H1 (cell line): ENCODE measurements at regions not wholly inside any gene's neighbourhood (a gene's known extent, or its start where the extent isn't known, plus 50 kb on each side); places are given as distances from the start of the nearest gene placed in this dataset.

Experiments
- CTCF ChIA-PET: fragments of 300-600 bp; sonication (Branson Sonifier 250); formaldehyde crosslinking; loops from one replicate; lab custom pipeline; 2021; ENCODE audit not compliant: partially characterized antibody; lab: Charles Lee
- POLR2A ChIA-PET: fragments of 300-600 bp; sonication (Branson Sonifier 250); formaldehyde crosslinking; loops from one replicate; lab custom pipeline; 2021; ENCODE audit warnings: inconsistent platforms; ENCODE audit not compliant: partially characterized antibody; lab: Charles Lee
- DNase-seq, 2 experiments: peaks; one replicate each; pipeline versions ENCODE4 v3.0.0 to v3.0.0-alpha.2; 2010 to 2022; ENCODE audit warnings: low spot score in 2 of 2, low read depth in 1 of 2, mixed read lengths in 1 of 2
- FAIRE-seq: peaks from 2 replicates; lab custom pipeline; 2011; peaks lifted over from hg19 to GRCh38; lab: Jason Lieb, UNC
- H2AFZ ChIP-seq: 2 replicates; pipeline ENCODE4 v1.8.1; 2012; ENCODE audit warnings: low read length, inconsistent platforms
- H2AK5ac ChIP-seq: 2 replicates; pipeline ENCODE4 v1.6.1; 2013; ENCODE audit warnings: low read depth, low read length
- H2BK120ac ChIP-seq: replicated peaks from 2 replicates; pipeline ENCODE3; 2013; ENCODE audit warnings: low read depth, low read length, inconsistent platforms
- H2BK12ac ChIP-seq: 2 replicates; pipeline ENCODE4 v1.6.1; 2013; ENCODE audit warnings: low read depth, low read length
- H2BK15ac ChIP-seq: 2 replicates; pipeline ENCODE4 v1.6.1; 2013; ENCODE audit warnings: low read length
- H2BK20ac ChIP-seq: 2 replicates; pipeline ENCODE4 v1.6.1; 2013; ENCODE audit warnings: low read length
- H2BK5ac ChIP-seq: 2 replicates; pipeline ENCODE4 v1.6.1; 2013; ENCODE audit warnings: low read depth, low read length
- H3K14ac ChIP-seq: 2 replicates; pipeline ENCODE4 v1.6.1; 2013; ENCODE audit warnings: inconsistent platforms; ENCODE audit not compliant: insufficient read length
- H3K18ac ChIP-seq: 2 replicates; pipeline ENCODE4 v1.6.1; 2013; ENCODE audit warnings: low read length; ENCODE audit errors: extremely low read depth
- H3K23ac ChIP-seq: 2 replicates; pipeline ENCODE4 v1.6.1; 2013; ENCODE audit warnings: inconsistent platforms; ENCODE audit not compliant: insufficient read length
- H3K23me2 ChIP-seq: 2 replicates; pipeline ENCODE4 v1.6.1; 2013; ENCODE audit warnings: low read depth, low read length
- H3K27ac ChIP-seq: 2 replicates; pipeline ENCODE4 v1.6.1; 2011; ENCODE audit warnings: low read depth, low read length, inconsistent platforms
- H3K27me3 ChIP-seq, 4 experiments: replicated peaks in 1 of 4; 1 replicate in 1 of 4; 2 replicates in 3 of 4; pipeline versions ENCODE4 v1.6.1 to v1.8.1; 2011 to 2013; ENCODE audit warnings: low read length in 3 of 4, mild to moderate bottlenecking in 3 of 4, inconsistent platforms in 2 of 4, mixed read lengths in 2 of 4, moderate library complexity in 1 of 4; ENCODE audit not compliant: control insufficient read depth in 3 of 4, insufficient read depth in 3 of 4; ENCODE audit errors: extremely low read depth in 1 of 4
- H3K36me3 ChIP-seq, 4 experiments: 2 replicates each; pipeline versions ENCODE4 v1.6.1 to v1.8.1; 2011 to 2013; ENCODE audit warnings: mild to moderate bottlenecking in 4 of 4, low read length in 3 of 4, moderate library complexity in 2 of 4, control low read depth in 1 of 4, inconsistent platforms in 1 of 4; ENCODE audit not compliant: insufficient read depth in 4 of 4, control insufficient read depth in 2 of 4
- H3K4ac ChIP-seq: replicated peaks from 2 replicates; pipeline ENCODE3; 2013; ENCODE audit warnings: low read length, low read depth, mixed read lengths, inconsistent platforms; ENCODE audit not compliant: insufficient read length
- H3K4me1 ChIP-seq, 4 experiments: replicated peaks in 1 of 4; 1 replicate in 1 of 4; 2 replicates in 3 of 4; pipeline versions ENCODE4 v1.6.1 to v1.8.1; 2011 to 2013; ENCODE audit warnings: low read length in 3 of 4, inconsistent platforms in 2 of 4, mixed read lengths in 1 of 4; ENCODE audit not compliant: insufficient read depth in 4 of 4, control insufficient read depth in 3 of 4
- H3K4me2 ChIP-seq, 2 experiments: 2 replicates each; pipeline versions ENCODE4 v1.6.1 to v1.8.1; 2011 to 2013; ENCODE audit warnings: low read depth in 2 of 2, low read length in 2 of 2, control low read depth in 1 of 2, inconsistent platforms in 1 of 2, mild to moderate bottlenecking in 1 of 2; ENCODE audit not compliant: insufficient read depth in 1 of 2
- H3K4me3 ChIP-seq, 4 experiments: fragments of 200-600, 300-600 bp in 1 of 4; sonication (generic), shearing (Covaris generic), sonication (Bioruptor Twin) in 1 of 4; 2 replicates each; pipeline versions ENCODE4 v1.5.1 to v1.8.1; 2011 to 2016; ENCODE audit warnings: low read length in 4 of 4, low read depth in 3 of 4, control low read depth in 2 of 4, inconsistent platforms in 2 of 4, mild to moderate bottlenecking in 2 of 4, mixed read lengths in 1 of 4, moderate library complexity in 1 of 4; ENCODE audit not compliant: insufficient read depth in 2 of 4; ENCODE audit errors: extremely low read depth in 1 of 4
- H3K56ac ChIP-seq: replicated peaks from 2 replicates; pipeline ENCODE3; 2013; ENCODE audit warnings: low read depth, mild to moderate bottlenecking, mixed read lengths, low read length, inconsistent platforms; ENCODE audit not compliant: insufficient read length
- H3K79me1 ChIP-seq: 2 replicates; pipeline ENCODE4 v1.6.1; 2013; ENCODE audit warnings: low read depth, low read length, control low read depth
- H3K79me2 ChIP-seq, 2 experiments: 2 replicates each; pipeline versions ENCODE4 v1.6.1 to v1.8.1; 2012 to 2013; ENCODE audit warnings: low read length in 2 of 2, mild to moderate bottlenecking in 2 of 2, inconsistent platforms in 1 of 2; ENCODE audit not compliant: insufficient read depth in 2 of 2, control insufficient read depth in 1 of 2
- H3K9ac ChIP-seq, 4 experiments: replicated peaks in 1 of 4; 1 replicate in 1 of 4; 2 replicates in 3 of 4; pipeline versions ENCODE4 v1.6.1 to v1.8.1; 2011 to 2013; ENCODE audit warnings: low read depth in 3 of 4, low read length in 3 of 4, control low read depth in 2 of 4, mild to moderate bottlenecking in 2 of 4, moderate library complexity in 2 of 4, inconsistent platforms in 1 of 4; ENCODE audit errors: extremely low read depth in 1 of 4
- H3K9me3 ChIP-seq, 2 experiments: 2 replicates each; pipeline versions ENCODE4 v1.6.1 to v1.8.1; 2012 to 2013; ENCODE audit warnings: mild to moderate bottlenecking in 2 of 2, moderate library complexity in 2 of 2, control low read depth in 1 of 2, inconsistent platforms in 1 of 2, low read depth in 1 of 2, low read length in 1 of 2, mixed read lengths in 1 of 2; ENCODE audit not compliant: insufficient read depth in 2 of 2
- H4K20me1 ChIP-seq, 2 experiments: replicated peaks in 1 of 2; 2 replicates each; pipeline versions ENCODE3 to v1.8.1; 2011 to 2013; ENCODE audit warnings: inconsistent platforms in 2 of 2, low read length in 2 of 2, mild to moderate bottlenecking in 1 of 2; ENCODE audit not compliant: insufficient read depth in 2 of 2, control insufficient read depth in 1 of 2
- H4K5ac ChIP-seq: 2 replicates; pipeline ENCODE4 v1.6.1; 2013; ENCODE audit warnings: low read length, low read depth, mixed read lengths, inconsistent platforms; ENCODE audit not compliant: insufficient read length
- H4K8ac ChIP-seq: 2 replicates; pipeline ENCODE4 v1.8.0; 2013; ENCODE audit warnings: mild to moderate bottlenecking, moderate library complexity, low read length, inconsistent platforms; ENCODE audit not compliant: insufficient read depth; ENCODE audit errors: extremely low read depth
- H4K91ac ChIP-seq: replicated peaks from 2 replicates; pipeline ENCODE3; 2013; ENCODE audit warnings: low read length, mixed read lengths, inconsistent platforms; ENCODE audit not compliant: insufficient read length
- CEBPB ChIP-seq: IDR thresholded peaks from 2 replicates; pipeline ENCODE4 v1.6.1; 2012; ENCODE audit warnings: low read depth, low read length
- GTF2F1 ChIP-seq: IDR thresholded peaks from 2 replicates; pipeline ENCODE4 v1.6.1; 2012; ENCODE audit warnings: low read depth, low read length, improper control_type of control experiment, borderline replicate concordance
- JUND ChIP-seq: IDR thresholded peaks from 2 replicates; pipeline ENCODE4 v1.6.1; 2011; ENCODE audit warnings: mild to moderate bottlenecking, improper control_type of control experiment, low read length
- NANOG ChIP-seq: IDR thresholded peaks from 2 replicates; pipeline ENCODE4 v1.6.1; 2011; ENCODE audit warnings: low read length, low read depth, mild to moderate bottlenecking, inconsistent platforms; ENCODE audit not compliant: insufficient read depth, poor library complexity, severe bottlenecking
- SIN3A ChIP-seq, 2 experiments: IDR thresholded peaks in 1 of 2; conservative IDR thresholded peaks in 1 of 2; 2 replicates each; pipeline ENCODE4 v1.6.1; 2011 to 2012; ENCODE audit warnings: low read length in 2 of 2, improper control_type of control experiment in 1 of 2, low read depth in 1 of 2, mild to moderate bottlenecking in 1 of 2
- SP4 ChIP-seq: IDR thresholded peaks from 2 replicates; pipeline ENCODE4 v1.6.1; 2012; ENCODE audit warnings: low read length, inconsistent platforms
- TEAD4 ChIP-seq: IDR thresholded peaks from 2 replicates; pipeline ENCODE4 v1.6.1; 2012; ENCODE audit warnings: low read depth, low read length, inconsistent platforms, mixed read lengths
- WGBS, 2 experiments: shearing (Covaris generic) in 1 of 2; methylation state at CpG; one replicate each; pipeline versions ENCODE4 v1.1.6 to v1.1.7; 2013 to 2015; ENCODE audit warnings: low lambda C conversion rate in 2 of 2, mixed read lengths in 2 of 2, inconsistent platforms in 1 of 2, low coverage in 1 of 2, missing lambda C conversion rate in 1 of 2; ENCODE audit not compliant: insufficient replicate concordance in 2 of 2, insufficient coverage in 1 of 2, insufficient read length in 1 of 2; ENCODE audit errors: extremely low coverage in 1 of 2, missing lambda C conversion rate in 1 of 2; 5-methylcytosine and 5-hydroxymethylcytosine counted together

DNA sequence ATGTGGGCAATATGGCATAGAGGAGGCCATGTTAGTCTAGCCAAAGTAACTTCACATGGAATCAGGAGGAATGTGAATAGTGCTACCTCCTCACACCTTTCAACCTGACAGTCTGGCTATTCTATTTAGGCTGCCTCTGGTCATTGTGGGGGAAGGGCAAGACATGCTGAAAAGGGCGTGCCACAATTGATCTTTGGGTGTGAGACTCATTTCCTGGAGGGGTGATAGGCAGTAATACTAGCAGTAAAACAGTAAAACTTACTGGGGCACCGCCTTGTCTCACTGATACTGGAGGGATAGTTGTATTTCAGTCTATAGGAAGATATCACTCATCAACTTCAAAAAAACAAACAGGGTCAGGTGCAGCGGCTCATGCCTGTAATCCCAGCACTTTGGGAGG lies 88.7 kb downstream of the TMEM168 start:
- ChIA-PET CTCF (no interaction called here), POLR2A (no interaction called here)
- Histone ChIP-seq H2BK12ac (no peak overlapping the region), H3K23me2 (no peaks in the 10 kb centered on the region), H3K56ac (no peak overlapping the region), H2AFZ (no peak overlapping the region), H3K23ac (no peak overlapping the region), H4K91ac (no peak overlapping the region), H3K79me1 (no peaks in the 10 kb centered on the region), H3K79me2 (no peaks in the 10 kb centered on the region), H2BK20ac (no peak overlapping the region), H3K4me1 (no peaks in the 10 kb centered on the region), H4K5ac (no peak overlapping the region), H3K14ac (no peak overlapping the region), H2AK5ac (no peak overlapping the region), H4K20me1 (no peaks in the 10 kb centered on the region), H2BK5ac (no peak overlapping the region), H3K27ac (no peak overlapping the region), H3K27me3 (no peaks in the 10 kb centered on the region), H3K9me3 (peaks cover 0 to 9% of the 10 kb centered on the region in 2 experiments; a peak in 2 of 4 replicates), H3K18ac (no peak overlapping the region), H2BK120ac (no peak overlapping the region), H3K4me3 (no peak overlapping the region), H4K8ac (no peak overlapping the region), H3K4ac (no peak overlapping the region), H3K4me2 (no peak overlapping the region), H3K36me3 (no peaks in the 10 kb centered on the region), H2BK15ac (no peak overlapping the region), H3K9ac (no peak overlapping the region)
- DNase-seq: no peak
- no peak for TF ChIP-seq SP4
- TF ChIP-seq GTF2F1: no peak
- no peak for TF ChIP-seq NANOG
- no peak for TF ChIP-seq TEAD4
- no peak for TF ChIP-seq CEBPB
- no peak for TF ChIP-seq SIN3A (conservative IDR thresholded peaks at IDR 0.05 in 1 of 2, IDR thresholded peaks at IDR 0.05 in 1 of 2; ENCODE audit: low read depth in 1 of 2, low read length in 2 of 2)
- no peak for TF ChIP-seq JUND
- 90% methylated on average over 3 of the region's 3 CpGs; no CpG with 5 or more reads in 1 of the 2 experiments for WGBS, 2 experiments
- no peak for FAIRE-seq
